PC-3 (cell line): ENCODE measurements at regions not wholly inside any gene's neighbourhood (a gene's known extent, or its start where the extent isn't known, plus 50 kb on each side); places are given as distances from the start of the nearest gene placed in this dataset.

Source experiments
- ATAC-seq: fragments of 200-7000 bp; cut with Tn5 transposase; 2 replicates; pipeline ENCODE4 v1.9.1; 2020; ENCODE audit warnings: mild to moderate bottlenecking, moderate library complexity
- BruUV-seq: library from RNA; stranded (reverse); fragments of 400-500 nt; replicated peaks from 2 replicates; lab custom pipeline; 2021; lab: Mats Ljungman, UMichigan
- CTCF ChIA-PET: fragments of 300-600 bp; sonication (Branson Sonifier 250); formaldehyde crosslinking; loops from one replicate; lab custom pipeline; 2022; ENCODE audit warnings: antibody characterized with exemption; lab: Charles Lee
- POLR2A ChIA-PET: fragments of 300-600 bp; sonication (Branson Sonifier 250); formaldehyde crosslinking; loops from one replicate; lab custom pipeline; 2022; ENCODE audit warnings: antibody characterized with exemption; ENCODE audit not compliant: unreplicated experiment; lab: Charles Lee
- DNase-seq: peaks from one replicate; pipeline ENCODE4 v3.0.0-alpha.2; 2015
- H2AFZ ChIP-seq: fragments of 300-600 bp; sonication (generic); 2 replicates; pipeline ENCODE4 v1.6.0; 2016; ENCODE audit warnings: antibody characterized with exemption, low read length
- H3F3A ChIP-seq: fragments of 300-600 bp; sonication (generic); one replicate; pipeline ENCODE4 v1.6.0; 2017; ENCODE audit warnings: antibody characterized with exemption, low read length, control low read depth, mild to moderate bottlenecking; ENCODE audit not compliant: unreplicated experiment
- H3K27ac ChIP-seq: fragments of 300-600 bp; sonication (generic); 2 replicates; pipeline ENCODE4 v1.5.1; 2016; ENCODE audit warnings: mild to moderate bottlenecking, low read length
- H3K27me3 ChIP-seq: fragments of 300-600 bp; sonication (generic); 2 replicates; pipeline ENCODE4 v1.6.1; 2016; ENCODE audit warnings: low read length, mixed read lengths
- H3K36me3 ChIP-seq: fragments of 300-600 bp; sonication (generic); 2 replicates; pipeline ENCODE4 v1.6.1; 2016; ENCODE audit warnings: low read depth, mixed run types, low read length, mixed read lengths
- H3K4me1 ChIP-seq: fragments of 300-600 bp; sonication (generic); 2 replicates; pipeline ENCODE4 v1.5.1; 2016; ENCODE audit warnings: low read length; ENCODE audit not compliant: insufficient read depth
- H3K4me2 ChIP-seq: fragments of 300-600 bp; sonication (generic); 2 replicates; pipeline ENCODE4 v1.6.0; 2016; ENCODE audit warnings: low read length
- H3K4me3 ChIP-seq: fragments of 300-600 bp; sonication (generic); 2 replicates; pipeline ENCODE4 v1.5.1; 2016; ENCODE audit warnings: mild to moderate bottlenecking, low read length, mixed read lengths
- H3K79me2 ChIP-seq: fragments of 300-600 bp; sonication (generic); 2 replicates; pipeline ENCODE4 v1.6.1; 2017; ENCODE audit warnings: low read length, mixed read lengths
- H3K9ac ChIP-seq: fragments of 300-600 bp; sonication (generic); 2 replicates; pipeline ENCODE4 v1.6.0; 2016; ENCODE audit warnings: mild to moderate bottlenecking, low read length
- H3K9me2 ChIP-seq: fragments of 300-600 bp; sonication (generic); replicated peaks from 2 replicates; pipeline ENCODE4 v1.6.1; 2016; ENCODE audit warnings: mixed run types, low read length, mixed read lengths
- H3K9me3 ChIP-seq: fragments of 300-600 bp; sonication (generic); 2 replicates; pipeline ENCODE4 v1.6.1; 2016; ENCODE audit warnings: low read length, mixed read lengths
- H4K20me1 ChIP-seq: fragments of 300-600 bp; sonication (generic); 2 replicates; pipeline ENCODE4 v1.6.1; 2016; ENCODE audit warnings: low read length, mixed read lengths
- CTCF ChIP-seq: fragments of 300-600 bp; sonication (generic); conservative IDR thresholded peaks from 2 replicates; pipeline ENCODE4 v1.5.1; 2017; ENCODE audit warnings: antibody characterized with exemption, low read depth, mild to moderate bottlenecking, low read length
- EZH2 ChIP-seq: fragments of 300-600 bp; sonication (generic); IDR thresholded peaks from one replicate; pipeline ENCODE4 v1.6.1; 2017; ENCODE audit warnings: antibody characterized with exemption, mild to moderate bottlenecking, low read length; ENCODE audit not compliant: unreplicated experiment
- EZH2phosphoT487 ChIP-seq: fragments of 300-600 bp; sonication (generic); IDR thresholded peaks from 2 replicates; pipeline ENCODE4 v1.6.1; 2018; ENCODE audit warnings: mild to moderate bottlenecking, antibody characterized with exemption, low read length, borderline replicate concordance
- intact Hi-C: fragments of 100-400 bp; cut with micrococcal nuclease; formaldehyde crosslinking; loops from 2 replicates; pipeline ENCODE4 v1.9.0; 2023

DNA sequence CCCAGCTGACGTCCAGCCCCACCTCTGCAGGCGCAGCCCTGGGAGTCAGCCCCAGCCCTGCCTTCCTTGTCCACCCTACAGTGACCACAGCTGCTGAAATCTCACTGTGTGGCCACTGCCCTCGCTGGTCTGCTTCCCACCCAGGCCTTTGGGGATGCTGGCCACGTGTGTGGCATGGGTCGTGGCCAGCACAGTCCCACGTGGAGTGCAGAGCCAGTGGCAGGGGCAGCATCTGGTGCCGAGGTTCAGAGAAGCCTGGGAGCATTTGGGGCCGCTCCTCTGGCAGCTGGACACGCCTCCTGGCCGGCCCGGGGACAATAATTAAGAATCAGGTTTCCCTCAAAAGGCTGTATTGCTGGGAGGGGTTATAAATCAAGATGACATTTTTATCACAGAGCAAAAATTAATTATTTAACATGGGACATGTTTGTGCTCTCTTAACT is 92.1 kb downstream of the HMX1 start:
- Histone ChIP-seq H3K4me3 (no peak overlapping the region), H3K79me2 (no peaks in the 10 kb centered on the region), H4K20me1 (no peaks in the 10 kb centered on the region), H3K9me3 (no peaks in the 10 kb centered on the region), H3F3A (no peaks in the 10 kb centered on the region), H3K27me3 (no peaks in the 10 kb centered on the region), H3K9me2 (no peaks in the 10 kb centered on the region), H2AFZ (no peak overlapping the region), H3K4me1 (no peaks in the 10 kb centered on the region), H3K36me3 (no peaks in the 10 kb centered on the region), H3K4me2 (no peak overlapping the region), H3K27ac (no peak overlapping the region), H3K9ac (no peak overlapping the region)
- ChIA-PET CTCF (no interaction called here), POLR2A (no interaction called here)
- TF ChIP-seq CTCF (no peak), EZH2phosphoT487 (no peak), EZH2 (no peak)
- BruUV-seq = no TSS peak
- intact Hi-C loops = no loop called here
- no peak for DNase-seq
- no peak for ATAC-seq

DNA sequence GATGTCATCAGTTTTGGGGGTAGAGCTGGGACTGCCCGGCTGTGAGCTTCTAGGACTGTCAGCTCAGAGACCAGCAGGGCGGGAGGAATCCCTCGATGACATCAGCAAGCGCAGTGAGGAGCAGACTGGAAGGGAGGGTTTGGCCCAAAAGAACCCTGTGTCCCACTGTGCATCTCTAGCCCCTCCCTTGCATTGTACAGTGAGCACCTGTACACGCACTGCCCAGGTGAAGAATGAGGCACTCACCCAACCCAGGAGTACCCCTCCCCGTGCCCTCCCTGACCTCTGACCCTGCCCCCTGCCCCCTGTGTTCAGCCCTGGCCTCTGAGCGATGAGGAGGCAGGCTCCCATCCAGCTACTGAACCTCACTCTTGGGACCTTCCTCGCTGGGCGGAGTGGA is 92.9 kb downstream of the HMX1 start:
- no peak overlapping the region for H2AFZ ChIP-seq
- no peaks in the 10 kb centered on the region for H3K36me3 ChIP-seq
- H3K27ac ChIP-seq = no peak overlapping the region
- DNase-seq (no peak), ATAC-seq (no peak)
- no peaks in the 10 kb centered on the region for H3K9me2 ChIP-seq
- CTCF ChIA-PET = no interaction called here
- H3K4me2 ChIP-seq = no peak overlapping the region
- intact Hi-C loops = no loop called here
- H3K9ac ChIP-seq = no peak overlapping the region
- H3K9me3 ChIP-seq = no peaks in the 10 kb centered on the region
- no peaks in the 10 kb centered on the region for H3F3A ChIP-seq
- H3K4me3 ChIP-seq = no peak overlapping the region
- no peaks in the 10 kb centered on the region for H3K79me2 ChIP-seq
- H3K27me3 ChIP-seq = no peaks in the 10 kb centered on the region
- H4K20me1 ChIP-seq = no peaks in the 10 kb centered on the region
- BruUV-seq = no TSS peak
- H3K4me1 ChIP-seq = no peaks in the 10 kb centered on the region
- TF ChIP-seq CTCF (no peak), EZH2phosphoT487 (no peak), EZH2 (no peak)
- POLR2A ChIA-PET = no interaction called here

DNA sequence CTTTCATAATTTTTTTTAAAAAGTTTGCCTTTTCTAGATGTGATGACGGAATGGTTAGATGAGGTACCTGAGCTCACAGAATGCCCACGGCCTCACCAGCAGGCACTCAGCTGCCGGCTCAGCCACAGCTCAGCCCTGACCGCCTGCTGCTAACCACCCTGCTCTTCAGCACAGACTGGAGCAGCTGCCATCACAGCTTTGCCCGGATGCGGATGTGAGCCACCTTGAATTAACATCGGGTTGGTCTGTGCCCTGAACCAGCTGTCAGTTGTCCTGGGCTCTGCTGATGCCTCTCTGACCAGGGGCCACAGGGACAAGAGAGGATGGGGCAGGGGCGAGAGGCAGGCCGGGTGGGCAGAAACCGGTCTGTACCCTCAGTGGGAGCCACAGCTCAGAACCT is 93.3 kb downstream of the HMX1 start:
- no peaks in the 10 kb centered on the region for H3K79me2 ChIP-seq
- H3K4me1 ChIP-seq = no peaks in the 10 kb centered on the region
- no peak overlapping the region for H3K27ac ChIP-seq
- no peak overlapping the region for H3K4me2 ChIP-seq
- CTCF ChIA-PET = no interaction called here
- TF ChIP-seq CTCF (no peak), EZH2phosphoT487 (no peak), EZH2 (no peak)
- no peak overlapping the region for H2AFZ ChIP-seq
- no peak overlapping the region for H3K4me3 ChIP-seq
- POLR2A ChIA-PET = no interaction called here
- no peaks in the 10 kb centered on the region for H4K20me1 ChIP-seq
- H3K9ac ChIP-seq = no peak overlapping the region
- intact Hi-C loops = no loop called here
- ATAC-seq (no peak), DNase-seq (no peak)
- H3K27me3 ChIP-seq = no peaks in the 10 kb centered on the region
- H3K9me2 ChIP-seq = no peaks in the 10 kb centered on the region
- no peaks in the 10 kb centered on the region for H3K9me3 ChIP-seq
- no peaks in the 10 kb centered on the region for H3F3A ChIP-seq
- no peaks in the 10 kb centered on the region for H3K36me3 ChIP-seq
- no TSS peak for BruUV-seq
